ENCODE measurements at regions not wholly inside any gene's neighbourhood (a gene's known extent, or its start where the extent isn't known, plus 50 kb on each side); places are given as distances from the start of the nearest gene placed in this dataset.

GRCh38 chr4:117949621-117950020, 84.7 kb upstream of the NDST3 start:
- DNase-seq: no peak

- no peak for DNase-seq
Measured at GRCh38 chr4:117957571-117957970, 76.7 kb upstream of the NDST3 start.

DNA sequence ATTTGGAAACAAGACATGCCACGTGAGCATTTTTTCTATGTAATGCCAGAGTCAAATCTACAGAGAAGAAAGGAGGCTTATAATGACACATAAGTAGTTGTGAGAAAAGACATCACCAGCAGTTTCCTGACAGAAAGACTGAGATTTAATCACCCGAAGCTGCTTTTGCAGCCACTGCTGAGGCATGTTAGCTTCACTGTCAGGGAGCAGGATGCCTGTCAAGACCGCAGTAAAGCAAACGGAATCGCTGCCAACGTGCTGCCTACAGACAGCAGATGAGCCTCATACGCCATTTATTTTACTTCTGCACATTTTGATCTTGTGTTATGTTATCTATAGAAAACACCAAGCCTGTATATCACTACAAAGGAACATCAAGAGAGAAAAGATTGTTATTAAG, 68.7 kb upstream of the NDST3 start:
- no peak for DNase-seq

- no peak for DNase-seq
Measured at GRCh38 chr4:117968606-117969005, 65.7 kb upstream of the NDST3 start.

- DNase-seq: no peak
Measured at GRCh38 chr4:117971403-117971802, 62.9 kb upstream of the NDST3 start.

- no peak for DNase-seq
Measured at GRCh38 chr4:117983541-117984365, 50.5 kb upstream of the NDST3 start.

DNA sequence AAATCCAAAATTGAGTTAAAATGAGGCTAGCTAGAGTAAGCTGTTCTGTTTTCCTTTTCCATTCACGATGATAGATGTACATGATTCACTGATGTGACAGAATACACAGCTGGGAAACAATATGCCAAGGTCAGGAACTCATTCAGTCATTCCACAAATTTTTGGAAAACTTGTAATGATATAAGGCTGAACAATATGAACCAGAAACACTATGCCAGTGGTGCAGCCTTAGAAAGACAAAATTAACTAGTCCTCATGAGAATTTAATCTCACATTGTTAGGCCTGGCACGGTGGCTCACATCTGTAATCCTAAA, 50.0 kb upstream of the NDST3 start:
- no peak for DNase-seq
